Endothelial cell of umbilical vein (primary cell): ENCODE measurements at regions not wholly inside any gene's neighbourhood (a gene's known extent, or its start where the extent isn't known, plus 50 kb on each side); places are given as distances from the start of the nearest gene placed in this dataset.
"Not testable (repeated sequence)": the region's sequence is repeated elsewhere in the genome, so short reads cannot be mapped to it uniquely, and the experiment has no call there.

Source experiments
- BruUV-seq: library from RNA; stranded (reverse); fragments of 400-500 nt; replicated peaks from 2 replicates; lab custom pipeline; 2021; lab: Mats Ljungman, UMichigan
- CTCF ChIA-PET: fragments of 300-600, 350-600 bp; sonication (Branson Sonifier 250); formaldehyde crosslinking; loops from one replicate; lab custom pipeline; 2021; ENCODE audit warnings: antibody characterized with exemption, inconsistent platforms; lab: Charles Lee
- POLR2A ChIA-PET: fragments of 300-600, 350-600 bp; sonication (Branson Sonifier 250); formaldehyde crosslinking; loops from one replicate; lab custom pipeline; 2021; ENCODE audit warnings: antibody characterized with exemption, inconsistent platforms; lab: Charles Lee
- DNase-seq: peaks from one replicate; pipeline ENCODE4 v3.0.0-alpha.2; 2011; ENCODE audit warnings: low read depth, low spot score
- FAIRE-seq: peaks from 2 replicates; lab custom pipeline; 2011; peaks lifted over from hg19 to GRCh38; lab: Jason Lieb, UNC
- H2AFZ ChIP-seq: 2 replicates; pipeline ENCODE4 v1.6.0; 2012; ENCODE audit warnings: low read depth, low read length, control low read depth, inconsistent platforms
- H3K27ac ChIP-seq: 2 replicates; pipeline ENCODE4 v1.5.1; 2011; ENCODE audit warnings: low read depth, mild to moderate bottlenecking, control low read depth, low read length, moderate library complexity; ENCODE audit not compliant: insufficient read depth
- H3K27me3 ChIP-seq, 2 experiments: 2 replicates each; pipeline versions ENCODE4 v1.6.0 to v1.6.1; 2011; ENCODE audit warnings: low read length in 2 of 2, mixed read lengths in 1 of 2; ENCODE audit not compliant: control insufficient read depth in 2 of 2, insufficient read depth in 2 of 2
- H3K36me3 ChIP-seq, 2 experiments: 2 replicates in 1 of 2; 3 replicates in 1 of 2; pipeline ENCODE4 v1.5.1; 2011; ENCODE audit warnings: low read length in 2 of 2, mild to moderate bottlenecking in 1 of 2, moderate library complexity in 1 of 2; ENCODE audit not compliant: control insufficient read depth in 2 of 2, insufficient read depth in 2 of 2; ENCODE audit errors: extremely low read depth in 1 of 2
- H3K4me1 ChIP-seq: 3 replicates; pipeline ENCODE4 v1.5.1; 2011; ENCODE audit warnings: mild to moderate bottlenecking, low read length; ENCODE audit not compliant: control insufficient read depth, insufficient read depth; ENCODE audit errors: extremely low read depth
- H3K4me2 ChIP-seq: 2 replicates; pipeline ENCODE4 v1.6.1; 2011; ENCODE audit warnings: low read length, control low read depth, mixed read lengths; ENCODE audit not compliant: insufficient read depth
- H3K4me3 ChIP-seq, 3 experiments: fragments of 200-600 bp in 1 of 3; sonication (generic), shearing (Covaris generic) in 1 of 3; replicated peaks in 1 of 3; 2 replicates each; pipeline ENCODE4 v1.5.1; 2011 to 2016; ENCODE audit warnings: control low read depth in 3 of 3, low read length in 3 of 3, mild to moderate bottlenecking in 2 of 3, inconsistent platforms in 1 of 3, low read depth in 1 of 3, moderate library complexity in 1 of 3; ENCODE audit not compliant: insufficient read depth in 1 of 3
- H3K79me2 ChIP-seq: 2 replicates; pipeline ENCODE4 v1.6.0; 2012; ENCODE audit warnings: low read length, inconsistent platforms; ENCODE audit not compliant: control insufficient read depth, insufficient read depth
- H3K9ac ChIP-seq: replicated peaks from 2 replicates; pipeline ENCODE3; 2011; ENCODE audit warnings: low read length, control low read depth; ENCODE audit not compliant: insufficient read depth; ENCODE audit errors: extremely low read depth
- H3K9me1 ChIP-seq: replicated peaks from 3 replicates; pipeline ENCODE4 v1.6.0; 2011; ENCODE audit warnings: mild to moderate bottlenecking, low read length; ENCODE audit not compliant: control insufficient read depth, insufficient read depth; ENCODE audit errors: extremely low read depth
- H3K9me3 ChIP-seq: replicated peaks from 2 replicates; pipeline ENCODE4 v1.5.1; 2012; ENCODE audit warnings: low read length, inconsistent platforms; ENCODE audit not compliant: control insufficient read depth, insufficient read depth
- H4K20me1 ChIP-seq: replicated peaks from 2 replicates; pipeline ENCODE3; 2011; ENCODE audit warnings: mild to moderate bottlenecking, low read length; ENCODE audit not compliant: control insufficient read depth, insufficient read depth; ENCODE audit errors: extremely low read depth
- CTCF ChIP-seq, 2 donors: IDR thresholded peaks; 1 replicate in 1 of 2; 2 replicates in 1 of 2; pipeline ENCODE4 v1.5.1; 2011; ENCODE audit warnings: low read length in 2 of 2, mild to moderate bottlenecking in 2 of 2, moderate library complexity in 2 of 2, control low read depth in 1 of 2, inconsistent platforms in 1 of 2, low read depth in 1 of 2; ENCODE audit not compliant: insufficient read depth in 1 of 2; ENCODE audit errors: extremely low read depth in 1 of 2
- EZH2 ChIP-seq: IDR thresholded peaks from 2 replicates; pipeline ENCODE4 v1.6.1; 2012; ENCODE audit warnings: borderline replicate concordance, low read depth, mild to moderate bottlenecking, moderate library complexity, low read length, inconsistent platforms; ENCODE audit not compliant: severe bottlenecking
- FOS ChIP-seq: IDR thresholded peaks from 2 replicates; pipeline ENCODE4 v1.6.1; 2011; ENCODE audit warnings: mild to moderate bottlenecking, low read length, moderate library complexity, borderline replicate concordance; ENCODE audit not compliant: insufficient read depth
- GATA2 ChIP-seq: IDR thresholded peaks from 2 replicates; pipeline ENCODE4 v1.7.0; 2011; ENCODE audit warnings: low read depth, mild to moderate bottlenecking, moderate library complexity, mixed read lengths, low read length; ENCODE audit not compliant: insufficient read length, insufficient read depth
- JUN ChIP-seq: IDR thresholded peaks from 2 replicates; pipeline ENCODE4 v1.6.1; 2011; ENCODE audit warnings: borderline replicate concordance, low read depth; ENCODE audit not compliant: insufficient read length, insufficient read depth
- MAX ChIP-seq: IDR thresholded peaks from 2 replicates; pipeline ENCODE4 v1.6.1; 2011; ENCODE audit not compliant: insufficient read depth, insufficient read length
- MYC ChIP-seq: IDR thresholded peaks from one replicate; pipeline ENCODE4 v1.6.1; 2011; ENCODE audit warnings: mild to moderate bottlenecking, low read depth, low read length
- POLR2A ChIP-seq: IDR thresholded peaks from 2 replicates; pipeline ENCODE4 v1.6.1; 2012; ENCODE audit warnings: low read depth, mild to moderate bottlenecking, control low read depth, low read length
- POLR2AphosphoS5 ChIP-seq: IDR thresholded peaks from 2 replicates; pipeline ENCODE4 v1.6.1; 2012; ENCODE audit warnings: low read depth, mild to moderate bottlenecking, control low read depth, low read length, moderate library complexity; ENCODE audit not compliant: insufficient read depth
- dilution Hi-C: fragments of 300-500 bp; cut with MboI; formaldehyde crosslinking; loops from one replicate; pipeline ENCODE4 v1.15.0; 2019; ENCODE audit warnings: low sequenced_read_pairs; ENCODE audit not compliant: extremely low pct_ligation_motif_present
- intact Hi-C: fragments of 100-400 bp; cut with micrococcal nuclease; formaldehyde crosslinking; loops from one replicate; pipeline ENCODE4 v1.10.0; 2022

GRCh38 chr14:100429537-100429936 lies 106.4 kb downstream of the SLC25A47 start:
- Histone ChIP-seq H3K27ac (no peak overlapping the region), H3K4me2 (no peak overlapping the region), H4K20me1 (peaks cover 2% of the 10 kb centered on the region), H3K9me3 (no peaks in the 10 kb centered on the region), H3K27me3 (no peaks in the 10 kb centered on the region), H3K36me3 (no peaks in the 10 kb centered on the region), H3K9ac (no peak overlapping the region), H3K9me1 (no peaks in the 10 kb centered on the region), H2AFZ (no peak overlapping the region), H3K4me3 (no peak overlapping the region), H3K79me2 (no peaks in the 10 kb centered on the region), H3K4me1 (no peaks in the 10 kb centered on the region)
- ChIA-PET CTCF (no interaction called here), POLR2A (no interaction called here)
- intact Hi-C loops: no loop called here
- no peak for DNase-seq
- no peak for FAIRE-seq
- TF ChIP-seq GATA2 (no peak), MAX (no peak)
- no TSS peak for BruUV-seq
- dilution Hi-C loops: no loop called here

- CTCF ChIA-PET: no interaction called here
- POLR2A ChIA-PET: no interaction called here
- Histone ChIP-seq H3K4me1 (no peaks in the 10 kb centered on the region), H3K9me3 (no peaks in the 10 kb centered on the region), H3K36me3 (no peaks in the 10 kb centered on the region), H3K4me3 (no peak overlapping the region), H3K9me1 (no peaks in the 10 kb centered on the region), H4K20me1 (peaks cover 2% of the 10 kb centered on the region), H2AFZ (no peak overlapping the region), H3K79me2 (no peaks in the 10 kb centered on the region), H3K4me2 (no peak overlapping the region), H3K27me3 (no peaks in the 10 kb centered on the region), H3K9ac (no peak overlapping the region), H3K27ac (no peak overlapping the region)
- dilution Hi-C loops: no loop called here
- no TSS peak for BruUV-seq
- FAIRE-seq (no peak), DNase-seq (no peak)
- intact Hi-C loops: no loop called here
- TF ChIP-seq JUN (no peak), MAX (no peak), EZH2 (no peak), GATA2 (no peak), POLR2A (no peak), POLR2AphosphoS5 (no peak), CTCF (IDR thresholded peaks at IDR 0.05; ENCODE audit: extremely low read depth in 1 of 2, insufficient read depth in 1 of 2, low read depth in 1 of 2, low read length in 2 of 2) (no peak), MYC (no peak), FOS (no peak)
These were observed 107.4 kb downstream of the SLC25A47 start for GRCh38 chr14:100430571-100430970.

GRCh38 chr14:100431461-100431860 lies 108.3 kb downstream of the SLC25A47 start:
- dilution Hi-C loops: not testable (repeated sequence)
- CTCF ChIA-PET: interaction anchor here (0.9 kb wide), 1 partner anchor 214 kb away, joined by 3 read pairs; no protein-coding TSS in a partner anchor

More at GRCh38 chr14:100431461-100431860, 108.3 kb downstream of the SLC25A47 start:
- POLR2A ChIA-PET, H3K9me3 ChIP-seq, H2AFZ ChIP-seq, H3K36me3 ChIP-seq, H3K27ac ChIP-seq, H3K9me1 ChIP-seq, H3K79me2 ChIP-seq, H3K4me2 ChIP-seq, DNase-seq, H3K9ac ChIP-seq, BruUV-seq, H3K4me3 ChIP-seq, H4K20me1 ChIP-seq, H3K4me1 ChIP-seq, FAIRE-seq, H3K27me3 ChIP-seq, intact Hi-C loops: not testable (repeated sequence)
